Hematopoietic multipotent progenitor cell treated with erythropoietin and hydrocortisone succinate and interleukin-3 and kit ligand, for 4 days (in vitro differentiated cells): ENCODE measurements at regions not wholly inside any gene's neighbourhood (a gene's known extent, or its start where the extent isn't known, plus 50 kb on each side); places are given as distances from the start of the nearest gene placed in this dataset.

Experiments
- DNase-seq: peaks from one replicate; pipeline ENCODE4 v3.0.0-alpha.2; 2015

DNA sequence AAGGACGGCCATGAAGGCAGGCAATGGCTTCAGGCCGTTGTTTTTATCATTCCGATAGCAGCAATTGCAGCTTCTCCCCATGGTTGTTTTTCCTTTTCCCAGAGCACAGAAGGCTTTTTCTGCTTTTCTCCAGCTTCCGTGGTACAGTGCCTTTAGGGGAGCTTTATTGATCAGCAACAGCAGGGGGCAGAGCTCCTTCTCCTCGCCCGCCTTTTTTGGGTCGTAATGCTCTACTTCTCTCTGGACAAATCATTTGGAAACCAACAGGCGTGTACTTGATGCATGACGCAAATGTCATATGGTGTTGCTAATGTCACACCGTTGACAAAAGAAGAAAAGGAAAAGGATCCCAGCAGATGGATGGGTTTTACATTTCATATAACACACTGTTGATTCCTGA is 79.7 kb upstream of the SNRK start:
- DNase-seq = no peak

DNA sequence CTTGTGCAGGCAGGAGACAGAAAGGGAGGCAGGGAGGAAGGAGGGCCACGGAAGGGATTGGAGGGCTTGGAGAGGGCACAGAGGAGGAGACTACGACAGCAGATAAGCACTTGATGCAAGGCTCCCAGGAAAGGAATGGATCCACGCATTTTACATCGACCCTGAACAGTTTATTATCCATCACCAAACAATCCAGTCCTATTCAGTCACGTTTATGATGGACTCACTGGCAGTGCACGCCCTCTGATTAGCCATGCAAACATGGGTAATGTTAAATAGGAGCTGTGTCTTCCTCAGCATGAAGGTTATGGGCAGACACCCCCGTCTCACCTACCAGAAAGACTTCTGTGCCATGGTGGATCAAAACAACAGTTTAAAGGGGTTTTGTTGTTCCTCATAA is 80.2 kb upstream of the SNRK start:
- no peak for DNase-seq

GRCh38 chr3:43203022-43203421 is 83.3 kb upstream of the SNRK start:
- peak; percentile 49 for DNase-seq

DNA sequence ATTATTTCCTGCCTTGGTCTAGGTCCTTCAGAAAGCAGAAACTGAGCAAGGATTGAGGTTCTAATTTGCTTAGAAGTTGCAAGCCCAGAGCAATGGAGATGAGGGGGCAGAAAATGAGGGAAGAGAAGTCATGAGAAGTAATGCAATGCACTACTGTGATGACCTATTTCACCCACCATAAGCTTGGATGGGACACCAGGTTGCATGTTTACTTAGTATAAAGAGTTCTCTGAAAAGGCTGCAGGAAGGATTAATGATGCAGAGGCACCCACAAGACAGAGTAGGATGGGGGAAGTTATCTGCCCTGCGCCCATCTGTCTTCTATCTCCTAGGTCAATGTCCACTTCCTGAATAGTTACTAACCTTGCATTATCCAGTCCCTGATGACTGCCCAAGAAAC is 84.8 kb upstream of the SNRK start:
- DNase-seq = no peak

GRCh38 chr3:43199645-43200306 is 86.6 kb upstream of the SNRK start:
- DNase-seq = no peak

GRCh38 chr3:43198791-43199644 is 87.3 kb upstream of the SNRK start:
- DNase-seq = no peak

- DNase-seq = no peak
These were observed 88.0 kb upstream of the SNRK start for GRCh38 chr3:43198301-43198700.

DNA sequence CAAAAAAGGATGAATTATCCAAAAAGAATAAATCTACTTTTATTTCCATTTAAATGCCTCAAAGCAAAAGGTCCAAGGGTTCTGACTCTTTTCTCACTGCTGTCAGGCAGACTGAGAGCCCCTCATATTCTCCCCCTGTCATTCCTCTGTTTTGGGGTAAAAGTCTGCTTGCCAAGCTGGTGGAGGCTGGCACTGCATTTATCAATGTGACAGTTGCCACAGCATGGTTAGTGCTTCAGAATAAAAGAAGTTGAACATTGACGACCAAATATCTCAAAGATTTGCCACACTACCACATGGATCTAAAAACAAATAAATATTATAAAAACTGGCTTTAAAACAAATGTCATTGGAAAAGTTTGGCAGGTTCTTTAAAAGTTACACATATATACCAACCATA is 89.2 kb upstream of the SNRK start:
- DNase-seq = no peak

- no peak for DNase-seq
These were observed 89.6 kb upstream of the SNRK start for GRCh38 chr3:43196721-43197120.

GRCh38 chr3:43195115-43195498 is 89.2 kb upstream of the POMGNT2 start:
- DNase-seq = no peak

GRCh38 chr3:43194490-43195114 is 88.7 kb upstream of the POMGNT2 start:
- peak; percentile 41 for DNase-seq

DNA sequence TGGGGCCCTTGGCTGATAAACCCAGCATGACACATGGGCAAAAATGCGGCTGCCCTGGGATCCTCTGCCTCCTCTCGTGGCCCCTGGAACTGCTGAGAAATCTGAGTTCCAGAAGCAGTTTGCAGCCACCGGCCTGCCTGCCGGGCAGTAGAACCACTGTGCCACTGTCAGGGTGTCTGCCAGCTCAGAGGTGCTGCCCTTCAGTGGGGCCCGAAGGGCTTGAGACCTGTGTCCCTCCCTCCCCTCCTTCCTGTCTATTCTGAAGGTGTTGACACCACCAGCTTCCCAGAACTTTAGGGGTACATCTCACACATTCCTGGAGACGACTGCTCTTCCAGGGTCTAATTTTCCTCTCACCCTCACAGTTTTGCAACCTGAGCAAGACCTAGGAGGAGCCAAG is 88.2 kb upstream of the POMGNT2 start:
- no peak for DNase-seq

DNA sequence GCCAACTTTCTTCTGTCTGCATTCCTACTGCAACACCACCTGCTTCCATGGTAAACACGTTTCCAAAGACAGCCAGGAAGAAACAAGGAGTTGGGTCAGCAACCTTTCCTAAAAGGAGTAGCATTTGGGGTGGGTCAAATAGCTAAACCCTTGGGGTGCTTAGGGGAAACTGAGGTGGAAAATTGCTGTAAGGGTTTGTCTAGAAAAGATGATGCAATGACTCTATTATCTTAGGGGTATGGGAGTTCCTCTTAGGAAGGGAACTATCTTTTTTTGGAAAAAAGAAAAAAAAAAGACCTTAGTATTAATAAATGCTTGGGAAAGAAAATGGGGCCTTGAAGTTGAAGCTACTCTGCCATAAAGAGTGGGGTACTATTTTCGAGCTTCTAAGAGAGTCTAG is 86.1 kb upstream of the POMGNT2 start:
- DNase-seq = no peak

- no peak for DNase-seq
These were observed 85.2 kb upstream of the POMGNT2 start for GRCh38 chr3:43191116-43191515.

GRCh38 chr3:43190670-43191069 is 84.8 kb upstream of the POMGNT2 start:
- no peak for DNase-seq

DNA sequence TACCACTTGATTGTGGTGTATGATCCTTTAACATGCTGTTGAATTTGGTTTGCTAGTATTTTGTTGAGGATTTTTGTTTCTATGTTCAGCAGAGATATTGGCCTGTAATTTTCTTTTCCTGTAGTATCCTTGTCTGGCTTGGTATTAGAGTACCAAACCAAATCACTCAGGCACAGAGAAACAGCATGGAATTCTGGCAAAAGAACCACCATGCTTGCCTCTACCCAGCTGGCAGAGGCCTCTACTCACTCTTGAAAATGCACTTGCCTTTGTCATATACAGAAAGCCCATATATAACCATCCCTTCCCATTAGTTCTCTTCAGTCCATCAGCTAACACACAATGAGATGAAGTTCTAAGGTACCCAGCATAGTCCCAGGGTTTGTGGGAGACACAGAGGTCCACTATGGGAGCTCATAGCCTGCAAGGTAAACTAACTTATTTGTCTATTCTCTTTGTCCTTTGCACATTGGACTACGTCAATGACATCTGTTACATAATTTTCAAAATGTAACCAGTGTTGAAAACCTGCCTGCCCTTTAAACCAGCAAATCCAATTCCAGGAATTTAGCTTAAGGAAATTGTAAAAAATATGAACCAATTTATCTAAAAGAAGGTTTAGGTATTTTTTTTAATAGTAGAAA is 82.1 kb upstream of the POMGNT2 start:
- no peak for DNase-seq

DNA sequence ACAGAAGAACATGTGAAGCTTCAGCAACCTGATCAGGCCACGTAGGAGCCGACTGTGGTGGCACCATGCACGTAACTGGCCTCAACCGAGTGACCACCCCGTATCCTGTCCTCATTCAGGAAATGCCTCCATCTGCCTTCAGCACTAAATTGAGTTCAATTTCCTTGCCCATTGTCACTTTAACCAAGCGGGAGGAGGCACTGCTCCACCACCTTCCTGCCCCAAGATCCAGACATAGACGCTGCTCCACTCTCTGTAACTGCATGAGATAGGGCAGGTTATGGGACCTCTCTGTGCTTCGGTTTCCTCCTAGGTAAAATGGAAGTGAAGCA is 80.1 kb upstream of the POMGNT2 start:
- no peak for DNase-seq

DNA sequence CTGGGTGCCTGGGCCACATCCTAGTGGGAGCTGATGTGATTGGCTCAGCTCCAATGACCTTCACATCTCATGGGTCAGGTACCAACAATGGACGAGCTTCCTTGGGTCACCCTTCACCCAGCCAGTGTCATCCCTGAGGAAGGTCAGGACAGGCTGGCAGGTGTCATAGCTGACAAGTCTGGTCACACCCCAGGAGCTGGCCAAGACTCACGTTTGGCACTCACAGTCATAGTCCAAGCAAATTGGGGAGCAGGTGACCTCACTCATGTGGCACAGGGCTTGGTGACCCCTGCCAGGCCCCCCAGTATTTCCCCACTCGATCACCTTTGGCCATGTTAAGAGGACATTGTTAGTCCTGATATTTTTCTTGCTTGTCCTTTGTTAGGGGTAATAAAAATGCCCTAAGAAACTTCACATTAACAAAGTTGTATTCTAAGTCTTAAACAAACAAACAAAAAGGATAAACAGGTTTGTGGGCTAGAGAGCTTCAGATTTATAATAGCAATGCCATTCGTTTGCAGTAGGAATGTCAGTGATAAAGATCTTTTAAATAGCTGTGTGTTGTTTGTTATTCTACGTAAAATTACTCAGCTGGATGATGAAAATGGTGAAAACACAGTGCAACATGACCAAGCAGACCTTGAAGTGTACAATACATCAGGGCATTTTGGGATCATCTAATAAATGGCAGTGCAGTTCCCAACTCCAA is 79.5 kb upstream of the POMGNT2 start:
- DNase-seq = no peak

- DNase-seq = no peak
These were observed 77.6 kb upstream of the POMGNT2 start for GRCh38 chr3:43183456-43183855.

DNA sequence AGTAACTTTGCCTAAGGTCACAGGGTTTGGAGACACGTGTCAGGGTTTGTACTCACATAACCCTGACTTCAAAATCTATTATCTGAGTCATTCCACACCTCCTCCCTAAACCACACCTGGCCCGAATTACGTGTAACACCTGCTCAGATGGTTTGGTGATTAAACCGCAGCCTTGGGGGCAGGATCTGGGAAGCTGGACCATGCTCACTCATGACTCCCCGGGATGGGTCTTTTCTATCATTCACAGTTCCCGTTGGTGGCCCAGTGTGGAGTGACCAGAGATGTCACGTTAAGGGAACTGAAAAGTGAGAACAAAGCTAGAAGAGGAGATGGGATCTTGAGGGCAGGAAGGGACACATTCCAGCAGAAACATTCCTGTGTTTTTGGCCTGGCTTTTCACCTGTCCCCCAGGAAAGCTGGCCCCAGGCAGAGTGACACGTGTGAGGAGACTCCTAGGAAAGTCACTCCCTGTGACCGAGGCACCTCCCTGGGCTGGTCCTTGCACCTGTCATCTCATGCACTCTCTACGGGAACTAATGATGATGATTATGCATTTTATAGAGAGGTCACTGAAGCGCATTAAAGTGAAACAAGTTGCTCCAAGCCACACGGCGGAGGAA is 75.4 kb upstream of the POMGNT2 start:
- DNase-seq = no peak

GRCh38 chr3:43180694-43181093 is 74.8 kb upstream of the POMGNT2 start:
- DNase-seq = no peak

DNA sequence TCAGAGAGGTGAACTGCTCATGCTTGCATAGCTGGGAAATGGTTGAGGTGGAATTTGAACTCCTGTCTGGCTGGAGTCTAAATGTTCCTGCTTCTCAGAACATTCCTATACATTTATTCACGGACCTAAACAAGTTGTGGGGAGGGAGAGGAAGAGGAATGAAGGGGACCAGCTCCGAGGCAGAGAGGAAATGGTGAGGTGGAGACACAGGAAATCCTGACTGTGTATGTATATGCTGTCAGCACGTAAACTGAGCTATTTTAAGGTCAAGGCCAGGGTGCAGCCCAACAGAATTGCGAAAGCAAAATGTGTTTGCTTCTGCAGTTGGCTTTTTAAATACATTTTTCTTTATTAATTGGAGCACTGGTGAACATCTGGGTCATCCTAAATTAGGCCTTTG is 74.1 kb upstream of the POMGNT2 start:
- peak; percentile 62 for DNase-seq

DNA sequence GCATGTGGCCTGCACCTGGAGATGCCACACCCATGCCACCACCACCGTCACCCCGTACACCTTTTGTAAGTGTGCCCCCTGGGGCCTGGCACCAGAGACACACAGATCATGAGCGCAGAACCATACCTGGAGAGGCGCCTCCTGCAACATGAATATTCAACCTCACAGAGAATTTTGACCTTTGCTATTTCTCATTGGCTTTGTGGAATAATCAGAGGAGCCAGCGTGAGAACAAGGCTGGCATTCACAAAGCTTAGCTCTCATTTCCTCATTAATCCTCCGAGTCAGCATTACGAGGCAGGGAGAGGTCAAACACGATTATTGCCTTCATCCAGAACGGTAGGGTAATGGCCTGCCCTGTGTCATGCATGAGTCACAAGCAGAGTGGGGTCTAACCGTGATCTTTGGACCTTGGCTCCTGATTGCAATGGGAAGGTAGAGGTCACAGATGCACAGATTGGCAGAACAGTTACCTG is 73.0 kb upstream of the POMGNT2 start:
- no peak for DNase-seq
